A549 (cell line): ENCODE measurements at regions not wholly inside any gene's neighbourhood (a gene's known extent, or its start where the extent isn't known, plus 50 kb on each side); places are given as distances from the start of the nearest gene placed in this dataset.

Experiments used
- ATAC-seq, 2 experiments: fragments of 200-7000 bp in 1 of 2; fragments of >200 bp in 1 of 2; cut with Nextera tagmentation in 1 of 2; cut with Tn5 transposase in 1 of 2; 3 replicates each; pipeline versions ENCODE4 v1.8.0 to v1.9.1; 2018 to 2020; ENCODE audit warnings: mild to moderate bottlenecking in 1 of 2, moderate library complexity in 1 of 2
- CTCF ChIA-PET: fragments of 300-600 bp; sonication (Branson Sonifier 250); formaldehyde crosslinking; extraction: SDS; loops from one replicate; lab custom pipeline; 2021; ENCODE audit warnings: antibody characterized with exemption, inconsistent platforms; lab: Yijun Ruan, JAX
- POLR2A ChIA-PET: fragments of 350-600 bp; formaldehyde crosslinking; extraction: SDS; loops from one replicate; lab custom pipeline; 2021; ENCODE audit warnings: antibody characterized with exemption, inconsistent platforms; lab: Yijun Ruan, JAX
- DNase-seq, 2 experiments: peaks; one replicate each; pipeline versions ENCODE4 v3.0.0 to v3.0.0-alpha.2; 2011 to 2016; ENCODE audit warnings: low read depth in 1 of 2, low spot score in 1 of 2
- FAIRE-seq: peaks from 2 replicates; lab custom pipeline; 2011; peaks lifted over from hg19 to GRCh38; lab: Jason Lieb, UNC
- H3K27ac ChIP-seq, 2 experiments: fragments of >200 bp; sonication (Bioruptor Twin); formaldehyde crosslinking; 3 replicates each; pipeline ENCODE4 v1.5.1; 2016 to 2017
- H3K4me1 ChIP-seq: fragments of >200 bp; sonication (Bioruptor Twin); formaldehyde crosslinking; 3 replicates; pipeline ENCODE4 v1.6.1; 2016
- H3K4me2 ChIP-seq: fragments of >200 bp; sonication (Bioruptor Twin); formaldehyde crosslinking; 3 replicates; pipeline ENCODE4 v1.6.1; 2016
- H3K4me3 ChIP-seq: fragments of >200 bp; sonication (Bioruptor Twin); formaldehyde crosslinking; 3 replicates; pipeline ENCODE4 v1.5.1; 2016
- H3K9me3 ChIP-seq: fragments of >200 bp; sonication (Bioruptor Twin); formaldehyde crosslinking; 3 replicates; pipeline ENCODE4 v1.6.1; 2016
- CBX2 ChIP-seq: fragments of 200-600 bp; sonication (generic); IDR thresholded peaks from 2 replicates; pipeline ENCODE4 v1.6.1; 2016; ENCODE audit warnings: low read depth, mild to moderate bottlenecking, borderline replicate concordance
- CBX8 ChIP-seq: fragments of 200-600 bp; sonication (generic); IDR thresholded peaks from 2 replicates; pipeline ENCODE4 v1.6.1; 2016
- CEBPB ChIP-seq, 2 experiments: fragments of >200 bp in 1 of 2; sonication (Bioruptor Twin) in 1 of 2; formaldehyde crosslinking in 1 of 2; IDR thresholded peaks; 2 replicates each; pipeline ENCODE4 v1.6.1; 2012 to 2016
- E2F6 ChIP-seq: IDR thresholded peaks from 2 replicates; pipeline ENCODE4 v1.6.1; 2012; ENCODE audit warnings: low read depth, borderline replicate concordance
- EHF ChIP-seq: fragments of 250-450 bp; sonication (Bioruptor Pico); IDR thresholded peaks from 2 replicates; pipeline ENCODE4 v1.5.0; 2020; ENCODE audit warnings: mild to moderate bottlenecking
- ELK1 ChIP-seq: fragments of 150-350 bp; IDR thresholded peaks from 2 replicates; pipeline ENCODE4 v1.6.1; 2014; ENCODE audit warnings: low read depth, mild to moderate bottlenecking, low read length
- EP300 ChIP-seq, 2 experiments: fragments of >200 bp; sonication (Bioruptor Twin); formaldehyde crosslinking; IDR thresholded peaks; 2 replicates in 1 of 2; 3 replicates in 1 of 2; pipeline ENCODE4 v1.6.1; 2016 to 2017
- ESRRA ChIP-seq: fragments of 150-350 bp; IDR thresholded peaks from 2 replicates; pipeline ENCODE4 v1.6.1; 2014; ENCODE audit warnings: mild to moderate bottlenecking, low read length, borderline replicate concordance
- FOSB ChIP-seq: fragments of 250-450 bp; sonication (Bioruptor Pico); IDR thresholded peaks from 2 replicates; pipeline ENCODE4 v1.5.0; 2020; ENCODE audit warnings: mild to moderate bottlenecking, moderate library complexity
- GATA3 ChIP-seq: IDR thresholded peaks from 2 replicates; pipeline ENCODE4 v1.6.1; 2012; ENCODE audit warnings: borderline replicate concordance
- HDAC2 ChIP-seq: fragments of 200-600 bp; sonication (generic); IDR thresholded peaks from 2 replicates; pipeline ENCODE4 v1.6.1; 2016
- HOXB5 ChIP-seq: fragments of 250-450 bp; sonication (Bioruptor Pico); IDR thresholded peaks from 2 replicates; pipeline ENCODE4 v1.5.0; 2020; ENCODE audit warnings: mild to moderate bottlenecking, moderate library complexity
- JUN ChIP-seq, 2 experiments: fragments of >200 bp; sonication (Bioruptor Twin); formaldehyde crosslinking; IDR thresholded peaks; 2 replicates in 1 of 2; 3 replicates in 1 of 2; pipeline ENCODE4 v1.6.1; 2016 to 2017
- JUNB ChIP-seq: fragments of >200 bp; sonication (Bioruptor Twin); formaldehyde crosslinking; IDR thresholded peaks from 2 replicates; pipeline ENCODE4 v1.6.1; 2016
- KDM5A ChIP-seq: fragments of 200-600 bp; sonication (generic); IDR thresholded peaks from 2 replicates; pipeline ENCODE4 v1.6.1; 2016; ENCODE audit warnings: antibody characterized with exemption, mild to moderate bottlenecking
- MYC ChIP-seq: IDR thresholded peaks from 2 replicates; pipeline ENCODE4 v1.6.1; 2012; ENCODE audit warnings: mild to moderate bottlenecking, inconsistent platforms, low read length, improper control_type of control experiment, borderline replicate concordance
- NPAS2 ChIP-seq: fragments of 250-450 bp; sonication (Bioruptor Pico); IDR thresholded peaks from 2 replicates; pipeline ENCODE4 v1.8.0; 2022; ENCODE audit warnings: mild to moderate bottlenecking, moderate library complexity, borderline replicate concordance
- POLR2A ChIP-seq: IDR thresholded peaks from 2 replicates; pipeline ENCODE4 v1.6.1; 2012; ENCODE audit warnings: mild to moderate bottlenecking, low read length
- POLR2AphosphoS2 ChIP-seq: conservative IDR thresholded peaks from 2 replicates; pipeline ENCODE4 v1.6.1; 2012; ENCODE audit warnings: low read length, improper control_type of control experiment, inconsistent platforms
- RCOR1 ChIP-seq: fragments of 150-350 bp; IDR thresholded peaks from 2 replicates; pipeline ENCODE4 v1.6.1; 2014; ENCODE audit warnings: antibody characterized with exemption, low read length, low read depth
- RFX5 ChIP-seq: fragments of 450-650 bp; IDR thresholded peaks from 2 replicates; pipeline ENCODE4 v1.7.1; 2014; ENCODE audit warnings: antibody characterized with exemption, mild to moderate bottlenecking, moderate library complexity
- ZSCAN20 ChIP-seq: fragments of 250-450 bp; sonication (Bioruptor Pico); IDR thresholded peaks from 2 replicates; pipeline ENCODE4 v1.8.0; 2022; ENCODE audit warnings: mild to moderate bottlenecking, moderate library complexity
- WGBS: methylation state at CpG from one replicate; pipeline ENCODE4 v1.1.6; 2017; ENCODE audit errors: missing lambda C conversion rate; 5-methylcytosine and 5-hydroxymethylcytosine counted together
- TF ChIP-seq, protein P1 (sequence below): fragments of 450-650 bp; IDR thresholded peaks from 2 replicates; pipeline ENCODE4 v1.6.1; 2014; ENCODE audit warnings: antibody characterized with exemption
- TF ChIP-seq, protein P2 (sequence below): fragments of >200 bp; sonication (Bioruptor Twin); formaldehyde crosslinking; IDR thresholded peaks from 2 replicates; pipeline ENCODE4 v1.6.1; 2016

GRCh38 chr11:134663506-134664313 lies 251.7 kb upstream of the B3GAT1 start:
- ChIA-PET CTCF (no interaction called here), POLR2A (no interaction called here)
- no peak overlapping the region for H3K27ac ChIP-seq
- H3K4me2 ChIP-seq = no peak overlapping the region
- no peak for ATAC-seq
- H3K4me1 ChIP-seq = no peaks in the 10 kb centered on the region
- no peaks in the 10 kb centered on the region for H3K9me3 ChIP-seq
- 24% methylated on average over 8 of the region's 11 CpGs for WGBS
- H3K4me3 ChIP-seq = no peak overlapping the region
- DNase-seq = no peak
- TF ChIP-seq ELK1 (no peak), KDM5A (no peak), E2F6 (no peak), FOSB (CRISPR knock-in tag) (no peak), EP300 (IDR thresholded peaks at IDR 0.05) (no peak), RFX5 (no peak), HDAC2 (no peak), CEBPB (IDR thresholded peaks at IDR 0.05) (no peak), EHF (CRISPR knock-in tag) (no peak), CBX8 (no peak), JUN (IDR thresholded peaks at IDR 0.05) (no peak), GATA3 (no peak), MYC (no peak), POLR2A (no peak)
- TF ChIP-seq, all 56 proteins: peak for 0
- FAIRE-seq = no peak

DNA sequence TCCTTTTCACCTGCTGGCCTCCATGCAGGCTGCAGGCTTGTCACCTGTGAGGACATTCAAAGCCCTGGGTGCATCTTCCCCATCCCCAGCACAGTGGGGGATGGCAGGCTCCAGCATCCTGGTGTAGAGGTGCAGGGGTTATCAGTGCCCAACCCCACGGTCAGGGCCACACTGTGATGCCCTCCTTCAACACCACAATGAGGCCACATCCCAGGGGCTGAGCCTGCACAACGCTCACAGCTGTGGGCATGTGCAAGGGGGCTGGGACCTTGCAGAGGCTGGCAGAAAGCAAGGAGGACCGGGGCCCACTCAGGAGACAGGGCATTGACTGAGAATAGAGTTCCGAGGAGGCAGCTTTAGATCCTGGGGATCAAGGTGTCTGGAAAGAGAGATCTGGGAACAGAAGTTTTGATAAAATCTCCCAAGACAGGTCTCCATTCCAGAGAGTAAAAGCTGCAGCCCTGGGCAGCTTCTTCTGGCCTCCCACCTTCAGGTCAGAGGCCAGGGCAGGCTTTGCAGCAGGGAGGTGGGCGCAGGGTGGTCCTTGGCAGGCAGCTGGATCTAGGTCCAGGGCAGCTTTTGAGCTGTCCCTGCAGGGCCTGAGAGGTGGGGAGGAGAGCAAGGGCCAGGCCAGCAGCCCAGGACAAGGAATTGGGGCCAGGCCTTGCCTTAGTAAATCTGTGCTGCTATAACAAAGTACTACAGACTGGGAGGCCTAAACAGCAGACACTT lies 250.8 kb upstream of the B3GAT1 start:
- WGBS = 13% methylated on average over 1 of the region's 5 CpGs
- no peak for ATAC-seq
- no peak overlapping the region for H3K4me2 ChIP-seq
- TF ChIP-seq, protein P1, sequence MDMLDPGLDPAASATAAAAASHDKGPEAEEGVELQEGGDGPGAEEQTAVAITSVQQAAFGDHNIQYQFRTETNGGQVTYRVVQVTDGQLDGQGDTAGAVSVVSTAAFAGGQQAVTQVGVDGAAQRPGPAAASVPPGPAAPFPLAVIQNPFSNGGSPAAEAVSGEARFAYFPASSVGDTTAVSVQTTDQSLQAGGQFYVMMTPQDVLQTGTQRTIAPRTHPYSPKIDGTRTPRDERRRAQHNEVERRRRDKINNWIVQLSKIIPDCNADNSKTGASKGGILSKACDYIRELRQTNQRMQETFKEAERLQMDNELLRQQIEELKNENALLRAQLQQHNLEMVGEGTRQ = no peak
- TF ChIP-seq RCOR1 (no peak), RFX5 (no peak), HOXB5 (no peak), ESRRA (no peak), NPAS2 (CRISPR knock-in tag) (no peak), JUNB (no peak)
- ChIA-PET CTCF (no interaction called here), POLR2A (no interaction called here)
- no peak overlapping the region for H3K4me3 ChIP-seq
- FAIRE-seq = no peak
- no peaks in the 10 kb centered on the region for H3K4me1 ChIP-seq
- no peak for DNase-seq
- no peaks in the 10 kb centered on the region for H3K9me3 ChIP-seq
- H3K27ac ChIP-seq = no peak overlapping the region

GRCh38 chr11:134661660-134662059 lies 249.6 kb upstream of the B3GAT1 start:
- WGBS = 8% methylated on average over 2 of the region's 5 CpGs
- ChIA-PET POLR2A (no interaction called here), CTCF (no interaction called here)

More at GRCh38 chr11:134661660-134662059, 249.6 kb upstream of the B3GAT1 start:
- Histone ChIP-seq H3K9me3 (no peaks in the 10 kb centered on the region), H3K4me3 (no peak overlapping the region), H3K4me1 (no peaks in the 10 kb centered on the region), H3K27ac (no peak overlapping the region), H3K4me2 (no peak overlapping the region)
- DNase-seq = no peak
- no peak for ATAC-seq
- TF ChIP-seq GATA3 = no peak
- TF ChIP-seq HDAC2 = no peak
- TF ChIP-seq CBX2 = no peak
- TF ChIP-seq, protein P2, sequence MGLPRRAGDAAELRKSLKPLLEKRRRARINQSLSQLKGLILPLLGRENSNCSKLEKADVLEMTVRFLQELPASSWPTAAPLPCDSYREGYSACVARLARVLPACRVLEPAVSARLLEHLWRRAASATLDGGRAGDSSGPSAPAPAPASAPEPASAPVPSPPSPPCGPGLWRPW = no peak
- no peak for TF ChIP-seq POLR2AphosphoS2
- TF ChIP-seq NPAS2 (CRISPR knock-in tag) = no peak
- no peak for TF ChIP-seq ZSCAN20
- FAIRE-seq = no peak
